Gastrocnemius medialis (tissue), 4 donors: ENCODE measurements at regions not wholly inside any gene's neighbourhood (a gene's known extent, or its start where the extent isn't known, plus 50 kb on each side); places are given as distances from the start of the nearest gene placed in this dataset.

ENCODE experiments used
- ATAC-seq, 2 donors: fragments of 150-250 bp; one replicate each; pipeline ENCODE4 v1.9.1; 2016
- DNase-seq, 2 donors: peaks; one replicate each; pipeline ENCODE4 v3.0.0-alpha.2; 2019
- H3K27ac ChIP-seq, 4 donors: fragments of 200-600 bp; sonication (generic); 1 replicate in 1 of 4; 2 replicates in 3 of 4; pipeline ENCODE4 v1.5.1; 2016 to 2018; ENCODE audit warnings: mild to moderate bottlenecking in 2 of 4, moderate library complexity in 1 of 4
- H3K27me3 ChIP-seq, 3 donors: fragments of 200-600 bp; sonication (generic) in 2 of 3; 1 replicate in 1 of 3; 2 replicates in 2 of 3; pipeline versions ENCODE4 v1.5.1 to v1.6.0; 2016 to 2019; ENCODE audit warnings: mild to moderate bottlenecking in 1 of 3, moderate library complexity in 1 of 3
- H3K36me3 ChIP-seq, 2 donors: fragments of 200-600 bp; sonication (generic) in 1 of 2; one replicate each; pipeline ENCODE4 v1.5.1; 2017 to 2018
- H3K4me1 ChIP-seq, 2 donors: fragments of 200-600 bp; sonication (generic) in 1 of 2; one replicate each; pipeline ENCODE4 v1.5.1; 2016 to 2017; ENCODE audit warnings: mild to moderate bottlenecking in 2 of 2
- H3K4me3 ChIP-seq, 4 donors: fragments of 200-600 bp; sonication (generic) in 3 of 4; 1 replicate in 1 of 4; 2 replicates in 3 of 4; pipeline ENCODE4 v1.5.1; 2016 to 2019; ENCODE audit warnings: mild to moderate bottlenecking in 2 of 4
- H3K9me3 ChIP-seq, 3 donors: fragments of 200-600 bp; sonication (generic) in 2 of 3; 1 replicate in 1 of 3; 2 replicates in 2 of 3; pipeline ENCODE4 v1.5.1; 2016 to 2019
- CTCF ChIP-seq, 5 experiments: fragments of 450-650 bp in 3 of 5; fragments of 200-600 bp in 2 of 5; sonication (generic) in 2 of 5; IDR thresholded peaks in 4 of 5; conservative IDR thresholded peaks in 1 of 5; 1 replicate in 4 of 5; 2 replicates in 1 of 5; pipeline ENCODE4 v1.5.1; 2016 to 2019; ENCODE audit warnings: antibody characterized with exemption in 5 of 5, mild to moderate bottlenecking in 3 of 5, moderate library complexity in 3 of 5
- POLR2A ChIP-seq, 2 donors: fragments of 450-650 bp; IDR thresholded peaks; one replicate each; pipeline ENCODE4 v1.6.1; 2017; ENCODE audit warnings: antibody characterized with exemption in 2 of 2, mild to moderate bottlenecking in 2 of 2, moderate library complexity in 2 of 2
- in situ Hi-C, 4 donors: fragments of 200-750 bp; cut with MboI; loops; one replicate each; pipeline versions ENCODE4 v1.15.0 to v1.8.0; 2017; ENCODE audit warnings: low sequenced_read_pairs in 4 of 4
- intact Hi-C: fragments of 100-400 bp; cut with DNase I; formaldehyde crosslinking; loops from one replicate; pipeline ENCODE4 v1.15.1; 2023; ENCODE audit warnings: low total_unique reads

- H3K36me3 ChIP-seq, result no peaks in the 10 kb centered on the region
- H3K27ac ChIP-seq, result no peak overlapping the region
- H3K4me1 ChIP-seq, result no peaks in the 10 kb centered on the region
- TF ChIP-seq CTCF (IDR thresholded peaks at IDR 0.05 in 4 of 5, conservative IDR thresholded peaks at IDR 0.05 in 1 of 5) (no peak), POLR2A (IDR thresholded peaks at IDR 0.05) (no peak)
- H3K9me3 ChIP-seq, result no peaks in the 10 kb centered on the region
- intact Hi-C loops, result no loop called here
- no peak for DNase-seq
- ATAC-seq, result no peak
- no peak overlapping the region for H3K4me3 ChIP-seq
- in situ Hi-C loops, result no loop called here
- H3K27me3 ChIP-seq, result no peaks in the 10 kb centered on the region
Observed at GRCh38 chr2:236862961-236863728, 222.5 kb upstream of the COPS8 start.

GRCh38 chr2:236863729-236864126, 222.0 kb upstream of the COPS8 start:
- H3K27ac ChIP-seq, result no peak overlapping the region
- H3K9me3 ChIP-seq, result no peaks in the 10 kb centered on the region
- no peak for TF ChIP-seq CTCF (IDR thresholded peaks at IDR 0.05 in 4 of 5, conservative IDR thresholded peaks at IDR 0.05 in 1 of 5)
- TF ChIP-seq POLR2A (IDR thresholded peaks at IDR 0.05), result no peak
- in situ Hi-C loops, result no loop called here
- no peaks in the 10 kb centered on the region for H3K36me3 ChIP-seq
- no peaks in the 10 kb centered on the region for H3K4me1 ChIP-seq
- H3K4me3 ChIP-seq, result no peak overlapping the region
- intact Hi-C loops, result no loop called here
- DNase-seq (no peak), ATAC-seq (no peak)
- no peaks in the 10 kb centered on the region for H3K27me3 ChIP-seq

GRCh38 chr2:236865052-236865451, 220.6 kb upstream of the COPS8 start:
- H3K27ac ChIP-seq, result no peak overlapping the region
- no peak for TF ChIP-seq CTCF (IDR thresholded peaks at IDR 0.05 in 4 of 5, conservative IDR thresholded peaks at IDR 0.05 in 1 of 5)
- no peak for TF ChIP-seq POLR2A (IDR thresholded peaks at IDR 0.05)
- no peaks in the 10 kb centered on the region for H3K4me1 ChIP-seq
- H3K36me3 ChIP-seq, result no peaks in the 10 kb centered on the region
- H3K4me3 ChIP-seq, result no peak overlapping the region
- in situ Hi-C loops (no loop called here), intact Hi-C loops (no loop called here)
- DNase-seq (no peak), ATAC-seq (no peak)
- no peaks in the 10 kb centered on the region for H3K27me3 ChIP-seq
- no peaks in the 10 kb centered on the region for H3K9me3 ChIP-seq

GRCh38 chr2:236866542-236867340, 218.9 kb upstream of the COPS8 start:
- in situ Hi-C loops (no loop called here), intact Hi-C loops (no loop called here)
- no peak overlapping the region for H3K4me3 ChIP-seq
- TF ChIP-seq POLR2A (IDR thresholded peaks at IDR 0.05), result no peak
- no peak for TF ChIP-seq CTCF (IDR thresholded peaks at IDR 0.05 in 4 of 5, conservative IDR thresholded peaks at IDR 0.05 in 1 of 5)
- H3K27me3 ChIP-seq, result no peaks in the 10 kb centered on the region
- no peaks in the 10 kb centered on the region for H3K9me3 ChIP-seq
- no peak for DNase-seq
- ATAC-seq, result no peak
- H3K36me3 ChIP-seq, result no peaks in the 10 kb centered on the region
- peaks cover 0 to 8% of the 10 kb centered on the region in 2 donors for H3K4me1 ChIP-seq
- H3K27ac ChIP-seq, result no peak overlapping the region
